Sigmoid colon (tissue), 6 donors: ENCODE measurements at regions not wholly inside any gene's neighbourhood (a gene's known extent, or its start where the extent isn't known, plus 50 kb on each side); places are given as distances from the start of the nearest gene placed in this dataset.

ENCODE experiments used
- DNase-seq: peaks from one replicate; pipeline ENCODE4 v3.0.0-alpha.2; 2019
- H3K27ac ChIP-seq, 4 donors: fragments of 200-600 bp; sonication (generic); one replicate each; pipeline ENCODE4 v1.5.1; 2016 to 2019; ENCODE audit warnings: mild to moderate bottlenecking in 1 of 4
- H3K27me3 ChIP-seq, 3 donors: fragments of 200-600 bp; sonication (generic); one replicate each; pipeline ENCODE4 v1.5.1; 2019; ENCODE audit warnings: mild to moderate bottlenecking in 1 of 3
- H3K36me3 ChIP-seq, 4 donors: fragments of 200-600 bp; sonication (generic); one replicate each; pipeline ENCODE4 v1.5.1; 2016 to 2019
- H3K4me1 ChIP-seq, 4 donors: fragments of 200-600 bp; sonication (generic); one replicate each; pipeline ENCODE4 v1.5.1; 2017 to 2019
- H3K4me3 ChIP-seq, 4 donors: fragments of 200-600 bp; sonication (generic); one replicate each; pipeline ENCODE4 v1.5.1; 2017 to 2019; ENCODE audit warnings: mild to moderate bottlenecking in 2 of 4, moderate library complexity in 1 of 4
- H3K9me3 ChIP-seq, 4 donors: fragments of 200-600 bp in 3 of 4; sonication (generic) in 3 of 4; one replicate each; pipeline versions ENCODE4 v1.5.1 to v1.6.1; 2013 to 2019
- CTCF ChIP-seq, 4 experiments: fragments of 450-650 bp in 3 of 4; fragments of 200-600 bp in 1 of 4; IDR thresholded peaks; one replicate each; pipeline ENCODE4 v1.5.1; 2016 to 2019; ENCODE audit warnings: antibody characterized with exemption in 4 of 4, mild to moderate bottlenecking in 3 of 4, moderate library complexity in 2 of 4
- EP300 ChIP-seq, 4 donors: sonication (generic); formaldehyde crosslinking; IDR thresholded peaks; one replicate each; pipeline ENCODE4 v1.6.1; 2017; ENCODE audit warnings: antibody characterized with exemption in 4 of 4
- POLR2A ChIP-seq, 2 donors: fragments of 450-650 bp; IDR thresholded peaks; one replicate each; pipeline ENCODE4 v1.6.1; 2016; ENCODE audit warnings: antibody characterized with exemption in 2 of 2, mild to moderate bottlenecking in 2 of 2, moderate library complexity in 2 of 2
- POLR2AphosphoS5 ChIP-seq, 4 donors: sonication (generic); formaldehyde crosslinking; IDR thresholded peaks; one replicate each; pipeline ENCODE4 v1.6.1; 2017; ENCODE audit warnings: antibody characterized with exemption in 4 of 4
- WGBS, 2 donors: extraction: QIAGEN DNeasy Blood & Tissue Kit; methylation state at CpG; one replicate each; pipeline ENCODE4 v1.1.7; 2013; 5-methylcytosine and 5-hydroxymethylcytosine counted together
- intact Hi-C: fragments of 100-400 bp; cut with DNase I; formaldehyde crosslinking; loops from one replicate; pipeline ENCODE4 v1.15.1; 2023
- donor health status: healthy with polysubstance abuse.
- donor health status: healthy.

DNA sequence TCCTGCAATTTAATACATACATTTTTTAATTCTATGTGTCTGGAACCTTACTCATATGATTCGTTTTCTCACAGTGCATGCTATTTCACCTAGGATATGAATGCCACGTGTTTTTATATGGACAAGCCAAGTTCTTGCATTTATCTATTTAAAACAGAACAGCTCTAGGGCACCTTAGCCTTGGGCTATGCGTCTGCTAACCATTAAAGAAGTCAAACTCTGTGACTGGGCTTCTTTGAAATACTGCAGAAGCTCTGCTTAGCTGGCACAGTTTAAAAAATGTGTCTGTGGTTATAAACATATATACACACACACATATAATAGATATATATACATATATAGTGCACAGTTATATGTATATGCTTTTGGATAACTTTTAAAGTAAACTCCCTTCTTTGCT, 890.8 kb upstream of the KLHL29 start:
- WGBS, 2 donors, result 56 to 75% methylated on average over 3 of the region's 3 CpGs
- no peak overlapping the region for H3K27ac ChIP-seq
- H3K4me1 ChIP-seq, result peaks cover 0 to 34% (median 13%) of the 10 kb centered on the region in 4 donors
- no peak overlapping the region for H3K4me3 ChIP-seq
- intact Hi-C loops, result no loop called here
- peak in 2 of 4 donors; percentile 8 to 67 for TF ChIP-seq EP300 (IDR thresholded peaks at IDR 0.05)
- no peak for TF ChIP-seq CTCF (IDR thresholded peaks at IDR 0.05)
- peak; percentile 39 to 93 (median 81) for TF ChIP-seq POLR2AphosphoS5 (IDR thresholded peaks at IDR 0.05)
- no peaks in the 10 kb centered on the region for H3K36me3 ChIP-seq
- DNase-seq, result no peak
- no peaks in the 10 kb centered on the region for H3K9me3 ChIP-seq
- H3K27me3 ChIP-seq, result no peaks in the 10 kb centered on the region

DNA sequence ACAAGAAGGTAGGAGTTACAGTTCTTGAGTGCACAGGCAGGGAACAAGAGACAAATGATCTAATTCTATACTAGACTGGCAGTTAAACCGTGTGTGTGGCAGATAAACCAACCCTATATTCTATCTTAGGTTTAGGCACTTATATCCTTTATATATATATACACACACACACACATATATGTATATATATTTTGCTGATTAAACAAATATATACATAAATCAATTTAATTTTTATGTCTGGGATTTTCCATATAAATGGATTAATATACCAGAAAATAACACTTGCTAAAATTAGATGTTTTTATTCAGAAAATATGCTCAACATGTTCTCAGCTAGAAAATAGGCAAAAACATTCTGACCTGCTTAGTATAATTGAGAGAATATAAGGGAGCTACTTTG, 887.9 kb upstream of the KLHL29 start:
- Histone ChIP-seq H3K9me3 (no peaks in the 10 kb centered on the region), H3K4me3 (no peak overlapping the region), H3K36me3 (no peaks in the 10 kb centered on the region), H3K4me1 (peaks cover 0 to 20% (median 13%) of the 10 kb centered on the region in 4 donors), H3K27ac (no peak overlapping the region), H3K27me3 (no peaks in the 10 kb centered on the region)
- WGBS, 2 donors, result 76 to 78% methylated on average over 1 of the region's 1 CpG
- TF ChIP-seq CTCF (IDR thresholded peaks at IDR 0.05), result no peak
- TF ChIP-seq POLR2A (IDR thresholded peaks at IDR 0.05), result no peak
- TF ChIP-seq POLR2AphosphoS5 (IDR thresholded peaks at IDR 0.05), result no peak
- no peak for TF ChIP-seq EP300 (IDR thresholded peaks at IDR 0.05)
- no peak for DNase-seq
- intact Hi-C loops, result no loop called here

- no peaks in the 10 kb centered on the region for H3K9me3 ChIP-seq
- peaks cover 0 to 19% (median 13%) of the 10 kb centered on the region in 4 donors for H3K4me1 ChIP-seq
- intact Hi-C loops, result no loop called here
- H3K27me3 ChIP-seq, result no peaks in the 10 kb centered on the region
- H3K4me3 ChIP-seq, result no peak overlapping the region
- no peak for TF ChIP-seq POLR2AphosphoS5 (IDR thresholded peaks at IDR 0.05)
- TF ChIP-seq POLR2A (IDR thresholded peaks at IDR 0.05), result no peak
- TF ChIP-seq EP300 (IDR thresholded peaks at IDR 0.05), result no peak
- TF ChIP-seq CTCF (IDR thresholded peaks at IDR 0.05), result no peak
- H3K27ac ChIP-seq, result no peak overlapping the region
- no peak for DNase-seq
- no peaks in the 10 kb centered on the region for H3K36me3 ChIP-seq
- 76 to 83% methylated on average over 3 of the region's 3 CpGs for WGBS, 2 donors
These were observed 887.2 kb upstream of the KLHL29 start for GRCh38 chr2:22497789-22498188.

DNA sequence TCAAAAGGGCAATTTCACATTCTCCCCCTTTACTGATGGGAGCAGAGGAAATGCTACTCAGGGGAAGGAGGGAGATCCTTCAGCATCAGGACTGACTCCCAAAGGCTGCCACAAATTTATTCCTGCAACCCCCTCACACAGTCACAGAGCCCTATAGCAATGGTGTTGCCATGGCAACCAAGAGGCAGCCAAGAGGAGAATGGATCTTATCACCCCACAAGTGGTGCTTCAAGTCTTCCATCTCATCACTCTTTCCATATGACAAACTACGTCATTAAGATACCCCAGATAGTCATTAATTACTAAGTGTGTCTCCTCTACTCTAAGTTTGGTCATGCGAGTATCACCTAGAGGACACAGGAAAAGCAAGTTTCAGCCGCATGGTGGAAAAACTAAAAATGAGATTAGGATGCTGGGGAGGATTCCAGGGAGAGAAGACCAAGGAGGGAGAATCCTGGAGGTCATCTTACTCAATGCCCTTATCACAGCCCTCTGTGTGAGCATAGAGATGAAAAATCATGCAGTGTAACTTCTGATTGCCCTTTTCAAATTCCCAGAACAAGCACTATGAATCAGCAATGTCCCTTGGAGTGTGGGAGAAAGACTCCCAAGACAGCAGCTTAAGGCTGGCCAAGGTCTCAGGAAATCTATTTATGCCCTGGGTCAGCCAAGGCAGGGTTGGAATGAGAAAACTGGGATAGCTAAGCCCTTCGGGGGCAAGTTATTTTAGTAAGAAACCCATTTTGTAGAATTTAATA, 885.7 kb upstream of the KLHL29 start:
- H3K4me3 ChIP-seq, result no peak overlapping the region
- intact Hi-C loops, result no loop called here
- 83 to 89% methylated on average over 4 of the region's 4 CpGs for WGBS, 2 donors
- H3K4me1 ChIP-seq, result peaks cover 0 to 10% (median 4%) of the 10 kb centered on the region in 4 donors
- TF ChIP-seq EP300 (IDR thresholded peaks at IDR 0.05) (peak in 1 of 4 donors; percentile 9), POLR2A (IDR thresholded peaks at IDR 0.05) (no peak), POLR2AphosphoS5 (IDR thresholded peaks at IDR 0.05) (peak in 1 of 4 donors; percentile 27)
- no peaks in the 10 kb centered on the region for H3K27me3 ChIP-seq
- peak overlapping the region in 3 of 4 donors; percentile 34 to 64 (median 44) for H3K27ac ChIP-seq
- no peaks in the 10 kb centered on the region for H3K9me3 ChIP-seq
- peak; percentile 68 for DNase-seq
- H3K36me3 ChIP-seq, result no peaks in the 10 kb centered on the region

- H3K27me3 ChIP-seq, result no peaks in the 10 kb centered on the region
- no peaks in the 10 kb centered on the region for H3K9me3 ChIP-seq
- TF ChIP-seq POLR2A (IDR thresholded peaks at IDR 0.05) (no peak), CTCF (IDR thresholded peaks at IDR 0.05) (no peak), EP300 (IDR thresholded peaks at IDR 0.05) (no peak), POLR2AphosphoS5 (IDR thresholded peaks at IDR 0.05) (no peak)
- intact Hi-C loops, result no loop called here
- H3K4me3 ChIP-seq, result no peak overlapping the region
- peak overlapping the region; percentile 9 to 64 (median 42) for H3K27ac ChIP-seq
- 68 to 83% methylated on average over 1 of the region's 1 CpG for WGBS, 2 donors
- H3K36me3 ChIP-seq, result no peaks in the 10 kb centered on the region
- peaks cover 0 to 10% (median 2%) of the 10 kb centered on the region in 4 donors for H3K4me1 ChIP-seq
- no peak for DNase-seq
These were observed 884.4 kb upstream of the KLHL29 start for GRCh38 chr2:22500555-22500935.
